ENCODE measurements at regions not wholly inside any gene's neighbourhood (a gene's known extent, or its start where the extent isn't known, plus 50 kb on each side); places are given as distances from the start of the nearest gene placed in this dataset.
A peak's percentile ranks its signal among the peaks of the same experiment; 100 is the strongest.
"Not testable (repeated sequence)": the region's sequence is repeated elsewhere in the genome, so short reads cannot be mapped to it uniquely, and the experiment has no call there.

- no peak for TF ChIP-seq CTCF (IDR thresholded peaks at IDR 0.05; ENCODE audit: insufficient read depth, low read length, severe bottlenecking)
- Histone ChIP-seq H3K36me3 (ENCODE audit: control insufficient read depth, insufficient read depth, low read length) (no peaks in the 10 kb centered on the region), H3K27me3 (ENCODE audit: control insufficient read depth, insufficient read depth, low read length) (no peaks in the 10 kb centered on the region), H3K4me3 (ENCODE audit: low read depth, low read length) (no peak overlapping the region)
- FAIRE-seq (no peak), DNase-seq (ENCODE audit: low read depth) (no peak)
Measured at GRCh38 chr19:28542394-28543243, 670.3 kb downstream of the UQCRFS1 start.

GRCh38 chr19:28541602-28542393 is 671.2 kb downstream of the UQCRFS1 start:
- TF ChIP-seq CTCF (IDR thresholded peaks at IDR 0.05; ENCODE audit: insufficient read depth, low read length, severe bottlenecking), result no peak
- FAIRE-seq (no peak), DNase-seq (ENCODE audit: low read depth) (no peak)
- no peak overlapping the region for H3K4me3 ChIP-seq (ENCODE audit: low read depth, low read length)
- no peaks in the 10 kb centered on the region for H3K27me3 ChIP-seq (ENCODE audit: control insufficient read depth, insufficient read depth, low read length)
- H3K36me3 ChIP-seq (ENCODE audit: control insufficient read depth, insufficient read depth, low read length), result no peaks in the 10 kb centered on the region

- TF ChIP-seq CTCF (IDR thresholded peaks at IDR 0.05; ENCODE audit: insufficient read depth, low read length, severe bottlenecking), result no peak
- FAIRE-seq (peak; percentile 73), DNase-seq (ENCODE audit: low read depth) (no peak)
- no peaks in the 10 kb centered on the region for H3K27me3 ChIP-seq (ENCODE audit: control insufficient read depth, insufficient read depth, low read length)
- H3K36me3 ChIP-seq (ENCODE audit: control insufficient read depth, insufficient read depth, low read length), result no peaks in the 10 kb centered on the region
- H3K4me3 ChIP-seq (ENCODE audit: low read depth, low read length), result no peak overlapping the region
Measured at GRCh38 chr19:28541029-28541428, 671.9 kb downstream of the UQCRFS1 start.

GRCh38 chr19:28540385-28540784 is 672.6 kb downstream of the UQCRFS1 start:
- not testable (repeated sequence) for DNase-seq (ENCODE audit: low read depth); FAIRE-seq; H3K36me3 ChIP-seq (ENCODE audit: control insufficient read depth, insufficient read depth, low read length); H3K4me3 ChIP-seq (ENCODE audit: low read depth, low read length); H3K27me3 ChIP-seq (ENCODE audit: control insufficient read depth, insufficient read depth, low read length)

- TF ChIP-seq CTCF (IDR thresholded peaks at IDR 0.05; ENCODE audit: insufficient read depth, low read length, severe bottlenecking), result no peak
- Histone ChIP-seq H3K4me3 (ENCODE audit: low read depth, low read length) (no peak overlapping the region), H3K27me3 (ENCODE audit: control insufficient read depth, insufficient read depth, low read length) (no peaks in the 10 kb centered on the region), H3K36me3 (ENCODE audit: control insufficient read depth, insufficient read depth, low read length) (no peaks in the 10 kb centered on the region)
- DNase-seq (ENCODE audit: low read depth) (no peak), FAIRE-seq (no peak)
Measured at GRCh38 chr19:28539759-28540158, 673.2 kb downstream of the UQCRFS1 start.

GRCh38 chr19:28538579-28538978 is 674.4 kb downstream of the UQCRFS1 start:
- not testable (repeated sequence) for FAIRE-seq; DNase-seq (ENCODE audit: low read depth); H3K4me3 ChIP-seq (ENCODE audit: low read depth, low read length); H3K27me3 ChIP-seq (ENCODE audit: control insufficient read depth, insufficient read depth, low read length); H3K36me3 ChIP-seq (ENCODE audit: control insufficient read depth, insufficient read depth, low read length)

Data from bronchial epithelial cell (primary cell).